IMR-90 (cell line): ENCODE measurements at regions not wholly inside any gene's neighbourhood (a gene's known extent, or its start where the extent isn't known, plus 50 kb on each side); places are given as distances from the start of the nearest gene placed in this dataset.

Source experiments
- ATAC-seq: fragments of 200-7000 bp; cut with Tn5 transposase; 2 replicates; pipeline ENCODE4 v1.9.1; 2020; ENCODE audit warnings: low read depth, mild to moderate bottlenecking, moderate library complexity
- BruUV-seq: library from RNA; stranded (reverse); fragments of 400-500 nt; replicated peaks from 2 replicates; lab custom pipeline; 2021; lab: Mats Ljungman, UMichigan
- CTCF ChIA-PET: fragments of 300-600 bp; formaldehyde crosslinking; extraction: SDS; loops from one replicate; lab custom pipeline; 2021; ENCODE audit warnings: antibody characterized with exemption; lab: Yijun Ruan, JAX
- POLR2A ChIA-PET: fragments of 300-600 bp; sonication (Branson Sonifier 250); formaldehyde crosslinking; loops from one replicate; lab custom pipeline; 2022; ENCODE audit warnings: antibody characterized with exemption; ENCODE audit not compliant: unreplicated experiment; lab: Charles Lee
- DNase-seq: peaks from one replicate; pipeline ENCODE4 v3.0.0; 2013
- H2AFZ ChIP-seq: replicated peaks from 2 replicates; pipeline ENCODE3; 2013; ENCODE audit warnings: low read length, mild to moderate bottlenecking; ENCODE audit not compliant: poor library complexity
- H2AK5ac ChIP-seq: 2 replicates; pipeline ENCODE4 v1.6.1; 2013; ENCODE audit warnings: low read depth, low read length, inconsistent platforms
- H2AK9ac ChIP-seq: replicated peaks from 2 replicates; pipeline ENCODE3; 2013; ENCODE audit warnings: mild to moderate bottlenecking, low read depth, low read length, moderate library complexity; ENCODE audit not compliant: poor library complexity
- H2BK120ac ChIP-seq: 2 replicates; pipeline ENCODE4 v1.6.1; 2013; ENCODE audit warnings: low read depth, low read length, inconsistent platforms
- H2BK15ac ChIP-seq: 3 replicates; pipeline ENCODE4 v1.6.1; 2013; ENCODE audit warnings: low read depth, low read length, inconsistent platforms
- H2BK20ac ChIP-seq: 2 replicates; pipeline ENCODE4 v1.6.1; 2013; ENCODE audit warnings: low read depth, mild to moderate bottlenecking, inconsistent platforms, low read length, moderate library complexity
- H2BK5ac ChIP-seq: 2 replicates; pipeline ENCODE4 v1.6.1; 2013; ENCODE audit warnings: mild to moderate bottlenecking, low read depth, low read length, inconsistent platforms; ENCODE audit not compliant: poor library complexity, severe bottlenecking
- H3K14ac ChIP-seq: replicated peaks from 2 replicates; pipeline ENCODE4 v1.6.1; 2013; ENCODE audit warnings: low read depth, low read length, inconsistent platforms
- H3K18ac ChIP-seq: 2 replicates; pipeline ENCODE4 v1.6.1; 2013; ENCODE audit warnings: low read depth, low read length, control low read depth
- H3K23ac ChIP-seq: 2 replicates; pipeline ENCODE4 v1.6.1; 2013; ENCODE audit warnings: low read depth, low read length, inconsistent platforms
- H3K27ac ChIP-seq: 2 replicates; pipeline ENCODE4 v1.5.1; 2013; ENCODE audit warnings: mild to moderate bottlenecking, control low read depth, low read length; ENCODE audit not compliant: insufficient read depth
- H3K27me3 ChIP-seq: 2 replicates; pipeline ENCODE4 v1.6.1; 2013; ENCODE audit warnings: low read length; ENCODE audit not compliant: control insufficient read depth, insufficient read depth
- H3K36me3 ChIP-seq: 2 replicates; pipeline ENCODE4 v1.6.1; 2013; ENCODE audit warnings: low read length, mixed read lengths; ENCODE audit not compliant: control insufficient read depth, insufficient read depth
- H3K4ac ChIP-seq: 2 replicates; pipeline ENCODE4 v1.6.1; 2013; ENCODE audit warnings: low read depth, low read length, inconsistent platforms
- H3K4me1 ChIP-seq: 2 replicates; pipeline ENCODE4 v1.6.1; 2013; ENCODE audit warnings: low read length, mixed read lengths; ENCODE audit not compliant: control insufficient read depth, insufficient read depth
- H3K4me2 ChIP-seq: 2 replicates; pipeline ENCODE4 v1.6.1; 2013; ENCODE audit warnings: low read depth, mild to moderate bottlenecking, control low read depth, low read length, moderate library complexity
- H3K4me3 ChIP-seq: 2 replicates; pipeline ENCODE4 v1.5.1; 2013; ENCODE audit warnings: low read depth, mild to moderate bottlenecking, control low read depth, low read length, moderate library complexity; ENCODE audit not compliant: insufficient read depth
- H3K56ac ChIP-seq: 2 replicates; pipeline ENCODE4 v1.6.1; 2013; ENCODE audit warnings: low read length, inconsistent platforms; ENCODE audit not compliant: insufficient read depth; ENCODE audit errors: extremely low read depth
- H3K79me1 ChIP-seq, 2 experiments: 2 replicates each; pipeline ENCODE4 v1.6.1; 2013; ENCODE audit warnings: low read length in 2 of 2, inconsistent platforms in 1 of 2, low read depth in 1 of 2
- H3K9ac ChIP-seq: 2 replicates; pipeline ENCODE4 v1.6.1; 2013; ENCODE audit warnings: low read depth, low read length, control low read depth
- H3K9me1 ChIP-seq: 2 replicates; pipeline ENCODE4 v1.6.1; 2013; ENCODE audit warnings: low read length, inconsistent platforms; ENCODE audit not compliant: insufficient read depth
- H3K9me3 ChIP-seq: 2 replicates; pipeline ENCODE4 v1.6.1; 2013; ENCODE audit warnings: low read length; ENCODE audit not compliant: control insufficient read depth, insufficient read depth
- H4K20me1 ChIP-seq: 2 replicates; pipeline ENCODE4 v1.6.1; 2013; ENCODE audit warnings: low read length, inconsistent platforms; ENCODE audit not compliant: insufficient read depth
- H4K5ac ChIP-seq: 2 replicates; pipeline ENCODE4 v1.6.1; 2013; ENCODE audit warnings: mild to moderate bottlenecking, low read depth, low read length, control low read depth
- H4K8ac ChIP-seq, 2 experiments: 2 replicates each; pipeline ENCODE4 v1.6.1; 2013; ENCODE audit warnings: low read depth in 2 of 2, low read length in 2 of 2, control low read depth in 1 of 2, inconsistent platforms in 1 of 2
- H4K91ac ChIP-seq: 2 replicates; pipeline ENCODE4 v1.6.1; 2013; ENCODE audit warnings: low read depth, low read length, inconsistent platforms; ENCODE audit not compliant: insufficient read depth
- BHLHE40 ChIP-seq: fragments of 150-350 bp; IDR thresholded peaks from 2 replicates; pipeline ENCODE4 v1.6.1; 2016; ENCODE audit warnings: mild to moderate bottlenecking, low read depth, low read length
- CHD1 ChIP-seq: IDR thresholded peaks from 2 replicates; pipeline ENCODE4 v1.6.1; 2012; ENCODE audit warnings: low read depth, low read length, improper control_type of control experiment
- MAFK ChIP-seq: IDR thresholded peaks from 2 replicates; pipeline ENCODE4 v1.6.1; 2012; ENCODE audit warnings: low read depth, low read length, improper control_type of control experiment
- USF2 ChIP-seq: fragments of 150-350 bp; IDR thresholded peaks from 2 replicates; pipeline ENCODE4 v1.6.1; 2017; ENCODE audit warnings: mild to moderate bottlenecking, antibody characterized with exemption, low read length, low read depth
- WGBS, 2 experiments: methylation state at CpG; one replicate each; pipeline versions ENCODE4 v1.1.5 to v1.1.7; 2013; ENCODE audit warnings: missing lambda C conversion rate in 2 of 2; ENCODE audit not compliant: insufficient read length in 1 of 2; ENCODE audit errors: extremely low coverage in 2 of 2; 5-methylcytosine and 5-hydroxymethylcytosine counted together
- dilution Hi-C: fragments of 300-500 bp; cut with HindIII; formaldehyde crosslinking; loops from one replicate; pipeline ENCODE4 v1.14.3; 2018; ENCODE audit warnings: low sequenced_read_pairs; ENCODE audit not compliant: unreplicated experiment
- in situ Hi-C: fragments of 300-500 bp; cut with MboI; formaldehyde crosslinking; loops from 3 replicates; pipeline ENCODE4 v1.14.3; 2019; ENCODE audit warnings: low sequenced_read_pairs, inconsistent platforms, mixed read lengths
- intact Hi-C: fragments of 100-400 bp; cut with micrococcal nuclease; formaldehyde crosslinking; loops from 2 replicates; pipeline ENCODE4 v1.10.0; 2022

- dilution Hi-C loops = no loop called here
- no peak overlapping the region for H3K27ac ChIP-seq
- no peak overlapping the region for H2BK20ac ChIP-seq
- DNase-seq = no peak
- no peaks in the 10 kb centered on the region for H4K20me1 ChIP-seq
- no peak overlapping the region for H3K23ac ChIP-seq
- ChIA-PET CTCF (no interaction called here), POLR2A (no interaction called here)
- no peak overlapping the region for H2BK15ac ChIP-seq
- no TSS peak for BruUV-seq
- no peak overlapping the region for H3K9ac ChIP-seq
- TF ChIP-seq USF2 = no peak
- no peak for TF ChIP-seq CHD1
- TF ChIP-seq BHLHE40 = no peak
- no peak for TF ChIP-seq MAFK
- H2BK5ac ChIP-seq = no peak overlapping the region
- no CpG with 5 or more reads among the region's 7 CpGs for WGBS, 2 experiments
- ATAC-seq = no peak
- H3K9me1 ChIP-seq = no peaks in the 10 kb centered on the region
- no peak overlapping the region for H3K4me2 ChIP-seq
- no peaks in the 10 kb centered on the region for H3K36me3 ChIP-seq
- no peak overlapping the region for H3K4me3 ChIP-seq
- no peak overlapping the region for H4K8ac ChIP-seq
- H3K14ac ChIP-seq = no peak overlapping the region
- no peak overlapping the region for H3K56ac ChIP-seq
- no peaks in the 10 kb centered on the region for H3K79me1 ChIP-seq
- no peak overlapping the region for H2BK120ac ChIP-seq
- no peaks in the 10 kb centered on the region for H3K4me1 ChIP-seq
- H4K91ac ChIP-seq = no peak overlapping the region
- in situ Hi-C loops = no loop called here
- no peak overlapping the region for H3K18ac ChIP-seq
- H3K27me3 ChIP-seq = peaks cover 20% of the 10 kb centered on the region
- no peak overlapping the region for H2AK5ac ChIP-seq
- no peak overlapping the region for H4K5ac ChIP-seq
- H2AK9ac ChIP-seq = no peak overlapping the region
- no peak overlapping the region for H2AFZ ChIP-seq
- H3K4ac ChIP-seq = no peak overlapping the region
- no peaks in the 10 kb centered on the region for H3K9me3 ChIP-seq
- intact Hi-C loops = no loop called here
Observed at GRCh38 chr3:127073941-127074820, 91.3 kb downstream of the PLXNA1 start.
